GM19351 (cell line): ENCODE measurements at regions not wholly inside any gene's neighbourhood (a gene's known extent, or its start where the extent isn't known, plus 50 kb on each side); places are given as distances from the start of the nearest gene placed in this dataset.

Source experiments
- ATAC-seq: cut with Tn5 transposase; IDR thresholded peaks from one replicate; pipeline ENCODE4 v1.9.1; 2021; ENCODE audit warnings: mild to moderate bottlenecking, moderate library complexity; ENCODE audit not compliant: unreplicated experiment

DNA sequence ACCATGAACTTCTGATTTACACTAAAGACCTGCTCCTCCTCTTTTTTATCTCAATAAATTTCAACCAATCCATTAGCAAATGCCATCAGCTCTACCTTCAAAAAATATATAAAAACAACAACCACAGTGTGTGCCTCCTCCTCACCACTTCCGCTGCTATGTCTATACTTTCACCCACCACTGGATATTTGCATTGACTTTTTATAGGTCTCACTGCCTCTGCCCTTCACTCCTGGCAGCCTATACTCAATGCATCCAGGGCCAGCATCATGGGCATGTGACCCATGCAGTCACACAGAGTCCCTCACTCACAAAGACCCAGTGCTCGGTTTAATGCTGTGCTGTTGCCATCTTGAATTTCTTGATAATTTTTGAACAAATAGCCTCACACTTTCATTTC, 53.5 kb upstream of the CCDC54 start:
- ATAC-seq: peak; percentile 63

DNA sequence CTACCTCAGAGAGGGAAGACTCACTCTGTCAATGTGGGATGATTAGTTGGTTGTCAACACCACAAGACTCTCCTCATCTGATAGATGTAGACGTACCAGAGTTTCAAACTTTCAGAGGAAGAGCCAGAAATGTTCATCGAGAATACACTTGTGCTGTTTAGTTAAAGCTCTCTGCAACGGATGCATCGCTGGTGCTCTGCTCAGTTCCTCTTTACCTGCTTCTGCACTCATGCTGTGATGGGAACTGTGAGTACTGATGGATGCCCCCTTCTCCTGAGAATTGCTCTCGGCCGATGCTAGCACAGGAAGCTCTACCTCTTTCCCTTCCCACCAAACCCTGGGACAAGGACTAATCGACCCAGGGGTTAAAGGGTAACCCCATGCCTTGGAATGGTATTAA, 51.8 kb upstream of the CCDC54 start:
- peak; percentile 64 for ATAC-seq
